Keratinocyte (primary cell): ENCODE measurements at regions not wholly inside any gene's neighbourhood (a gene's known extent, or its start where the extent isn't known, plus 50 kb on each side); places are given as distances from the start of the nearest gene placed in this dataset.

Experiments
- DNase-seq: peaks from one replicate; pipeline ENCODE4 v3.0.0-alpha.2; 2011; ENCODE audit warnings: low read depth, missing footprints, low spot score
- FAIRE-seq: peaks from 2 replicates; lab custom pipeline; 2011; peaks lifted over from hg19 to GRCh38; lab: Jason Lieb, UNC
- H2AFZ ChIP-seq: 2 replicates; pipeline ENCODE4 v1.6.0; 2012; ENCODE audit warnings: low read length, control low read depth, inconsistent platforms; ENCODE audit not compliant: control insufficient read depth
- H3K27ac ChIP-seq: 2 replicates; pipeline ENCODE4 v1.5.1; 2011; ENCODE audit warnings: low read length; ENCODE audit not compliant: control insufficient read depth, insufficient read depth
- H3K27me3 ChIP-seq: 3 replicates; pipeline ENCODE4 v1.6.0; 2011; ENCODE audit warnings: low read length; ENCODE audit not compliant: control insufficient read depth, insufficient read depth; ENCODE audit errors: extremely low read depth
- H3K36me3 ChIP-seq, 2 experiments: 2 replicates in 1 of 2; 3 replicates in 1 of 2; pipeline ENCODE4 v1.5.1; 2011; ENCODE audit warnings: low read length in 2 of 2, mild to moderate bottlenecking in 1 of 2; ENCODE audit not compliant: control insufficient read depth in 2 of 2, insufficient read depth in 2 of 2; ENCODE audit errors: extremely low read depth in 1 of 2
- H3K4me1 ChIP-seq: 3 replicates; pipeline ENCODE4 v1.5.1; 2011; ENCODE audit warnings: low read length; ENCODE audit not compliant: control insufficient read depth, insufficient read depth; ENCODE audit errors: extremely low read depth
- H3K4me2 ChIP-seq: 3 replicates; pipeline ENCODE4 v1.6.0; 2011; ENCODE audit warnings: low read depth, low read length; ENCODE audit not compliant: control insufficient read depth, insufficient read depth; ENCODE audit errors: extremely low read depth
- H3K4me3 ChIP-seq, 3 experiments: fragments of 200-600 bp in 1 of 3; sonication (generic) in 1 of 3; 2 replicates in 2 of 3; 3 replicates in 1 of 3; pipeline ENCODE4 v1.5.1; 2011 to 2016; ENCODE audit warnings: low read length in 3 of 3, mild to moderate bottlenecking in 3 of 3, control low read depth in 2 of 3, inconsistent platforms in 1 of 3, low read depth in 1 of 3, mixed read lengths in 1 of 3, mixed run types in 1 of 3, moderate library complexity in 1 of 3; ENCODE audit not compliant: control insufficient read depth in 2 of 3, insufficient read depth in 2 of 3; ENCODE audit errors: extremely low read depth in 1 of 3
- H3K79me2 ChIP-seq: 2 replicates; pipeline ENCODE4 v1.6.0; 2012; ENCODE audit warnings: low read length; ENCODE audit not compliant: control insufficient read depth, insufficient read depth
- H3K9ac ChIP-seq: 3 replicates; pipeline ENCODE4 v1.6.0; 2011; ENCODE audit warnings: low read length; ENCODE audit not compliant: control insufficient read depth, insufficient read depth; ENCODE audit errors: extremely low read depth
- H3K9me1 ChIP-seq: 3 replicates; pipeline ENCODE4 v1.6.0; 2011; ENCODE audit warnings: low read length; ENCODE audit not compliant: control insufficient read depth, insufficient read depth; ENCODE audit errors: extremely low read depth
- H3K9me3 ChIP-seq: 2 replicates; pipeline ENCODE4 v1.5.1; 2012; ENCODE audit warnings: low read depth, low read length; ENCODE audit not compliant: control insufficient read depth
- H4K20me1 ChIP-seq: 3 replicates; pipeline ENCODE4 v1.6.0; 2011; ENCODE audit warnings: low read length; ENCODE audit not compliant: control insufficient read depth, insufficient read depth; ENCODE audit errors: extremely low read depth
- CTCF ChIP-seq, 3 experiments: IDR thresholded peaks in 1 of 3; conservative IDR thresholded peaks in 1 of 3; optimal IDR thresholded peaks in 1 of 3; 2 replicates in 2 of 3; 3 replicates in 1 of 3; pipeline versions ENCODE3 to v1.5.1; 2011; ENCODE audit warnings: low read length in 3 of 3, mild to moderate bottlenecking in 3 of 3, moderate library complexity in 2 of 3, control low read depth in 1 of 3, inconsistent platforms in 1 of 3; ENCODE audit not compliant: insufficient read depth in 2 of 3; ENCODE audit errors: extremely low read depth in 1 of 3
- EZH2 ChIP-seq: IDR thresholded peaks from one replicate; pipeline ENCODE4 v1.6.1; 2012; ENCODE audit warnings: inconsistent platforms, mild to moderate bottlenecking, low read length, moderate library complexity
- dilution Hi-C: fragments of 300-500 bp; cut with MboI; formaldehyde crosslinking; loops from one replicate; pipeline ENCODE4 v1.7.0; 2020; ENCODE audit warnings: low sequenced_read_pairs; ENCODE audit not compliant: extremely low pct_ligation_motif_present

DNA sequence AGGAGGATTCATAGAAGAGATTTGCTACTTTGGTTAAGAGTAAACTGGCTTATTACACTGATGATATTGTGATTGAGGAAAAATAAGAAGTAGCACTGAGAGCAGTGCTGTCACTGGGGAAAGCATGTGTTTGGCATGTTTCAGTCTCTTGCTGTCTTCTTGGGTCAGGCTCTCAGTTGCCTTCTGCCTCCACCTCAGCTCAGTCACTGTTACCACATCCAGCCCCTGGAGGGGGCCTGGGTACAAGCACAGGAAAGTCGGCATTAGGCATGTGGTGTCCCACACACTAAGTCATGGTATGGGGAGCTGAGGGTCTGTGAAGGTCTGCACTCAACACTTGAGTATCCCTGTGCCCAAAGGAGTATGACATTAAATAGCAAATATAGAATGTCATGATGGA lies 958.3 kb upstream of the CDH9 start:
- dilution Hi-C loops = no loop called here
- Histone ChIP-seq H3K27ac (no peak overlapping the region), H2AFZ (no peak overlapping the region), H4K20me1 (no peaks in the 10 kb centered on the region), H3K9me3 (no peaks in the 10 kb centered on the region), H3K4me2 (no peak overlapping the region), H3K27me3 (no peaks in the 10 kb centered on the region), H3K79me2 (no peaks in the 10 kb centered on the region), H3K9ac (no peak overlapping the region), H3K36me3 (no peaks in the 10 kb centered on the region), H3K4me1 (no peaks in the 10 kb centered on the region), H3K9me1 (no peaks in the 10 kb centered on the region), H3K4me3 (no peak overlapping the region)
- TF ChIP-seq CTCF (optimal IDR thresholded peaks at IDR 0.05 in 1 of 3, IDR thresholded peaks at IDR 0.05 in 1 of 3, conservative IDR thresholded peaks at IDR 0.05 in 1 of 3; ENCODE audit: extremely low read depth in 1 of 3, insufficient read depth in 2 of 3, low read length in 3 of 3) (no peak), EZH2 (no peak)
- FAIRE-seq (no peak), DNase-seq (no peak)

GRCh38 chr5:27995867-27996266 lies 957.5 kb upstream of the CDH9 start:
- no peaks in the 10 kb centered on the region for H3K27me3 ChIP-seq
- no peak overlapping the region for H3K4me3 ChIP-seq
- H3K27ac ChIP-seq = no peak overlapping the region
- H3K4me2 ChIP-seq = no peak overlapping the region
- TF ChIP-seq EZH2 = no peak
- no peak for TF ChIP-seq CTCF (optimal IDR thresholded peaks at IDR 0.05 in 1 of 3, IDR thresholded peaks at IDR 0.05 in 1 of 3, conservative IDR thresholded peaks at IDR 0.05 in 1 of 3; ENCODE audit: extremely low read depth in 1 of 3, insufficient read depth in 2 of 3, low read length in 3 of 3)
- no peak overlapping the region for H2AFZ ChIP-seq
- FAIRE-seq = no peak
- H3K36me3 ChIP-seq = no peaks in the 10 kb centered on the region
- no peaks in the 10 kb centered on the region for H3K9me3 ChIP-seq
- dilution Hi-C loops = no loop called here
- H3K9ac ChIP-seq = no peak overlapping the region
- no peaks in the 10 kb centered on the region for H4K20me1 ChIP-seq
- no peaks in the 10 kb centered on the region for H3K79me2 ChIP-seq
- H3K4me1 ChIP-seq = no peaks in the 10 kb centered on the region
- no peak for DNase-seq
- H3K9me1 ChIP-seq = no peaks in the 10 kb centered on the region
